Esophagus squamous epithelium (tissue), 4 donors: ENCODE measurements at regions not wholly inside any gene's neighbourhood (a gene's known extent, or its start where the extent isn't known, plus 50 kb on each side); places are given as distances from the start of the nearest gene placed in this dataset.

Experiments
- CTCF ChIP-seq, 6 experiments: fragments of 450-650 bp in 4 of 6; fragments of 200-600 bp in 2 of 6; sonication (generic) in 2 of 6; IDR thresholded peaks; one replicate each; pipeline ENCODE4 v1.5.1; 2016 to 2019; ENCODE audit warnings: antibody characterized with exemption in 6 of 6, mild to moderate bottlenecking in 4 of 6, moderate library complexity in 4 of 6
- POLR2A ChIP-seq, 4 donors: fragments of 450-650 bp; IDR thresholded peaks; one replicate each; pipeline ENCODE4 v1.6.1; 2017; ENCODE audit warnings: antibody characterized with exemption in 4 of 4, mild to moderate bottlenecking in 4 of 4, moderate library complexity in 3 of 4

- no peak for TF ChIP-seq CTCF (IDR thresholded peaks at IDR 0.05)
- no peak for TF ChIP-seq POLR2A (IDR thresholded peaks at IDR 0.05)
Observed at GRCh38 chr20:52361650-52362049, 170.1 kb upstream of the ZFP64 start.
